Rectal smooth muscle tissue (tissue), 1 donor: ENCODE measurements at regions not wholly inside any gene's neighbourhood (a gene's known extent, or its start where the extent isn't known, plus 50 kb on each side); places are given as distances from the start of the nearest gene placed in this dataset.
"Not testable (repeated sequence)": the region's sequence is repeated elsewhere in the genome, so short reads cannot be mapped to it uniquely, and the experiment has no call there.

Experiments
- H3K27ac ChIP-seq: one replicate; pipeline ENCODE4 v1.7.0; 2013; ENCODE audit warnings: low read depth, low read length, inconsistent platforms
- H3K27me3 ChIP-seq: one replicate; pipeline ENCODE4 v1.7.0; 2013; ENCODE audit warnings: low read length; ENCODE audit not compliant: control insufficient read depth, insufficient read depth
- H3K36me3 ChIP-seq: one replicate; pipeline ENCODE4 v1.7.0; 2013; ENCODE audit warnings: low read length; ENCODE audit not compliant: control insufficient read depth, insufficient read depth
- H3K4me1 ChIP-seq: one replicate; pipeline ENCODE4 v1.7.0; 2013; ENCODE audit warnings: low read length; ENCODE audit not compliant: control insufficient read depth, insufficient read depth
- H3K4me3 ChIP-seq: one replicate; pipeline ENCODE4 v1.7.0; 2013; ENCODE audit warnings: low read length
- H3K9ac ChIP-seq: one replicate; pipeline ENCODE4 v1.7.0; 2013; ENCODE audit warnings: low read length

DNA sequence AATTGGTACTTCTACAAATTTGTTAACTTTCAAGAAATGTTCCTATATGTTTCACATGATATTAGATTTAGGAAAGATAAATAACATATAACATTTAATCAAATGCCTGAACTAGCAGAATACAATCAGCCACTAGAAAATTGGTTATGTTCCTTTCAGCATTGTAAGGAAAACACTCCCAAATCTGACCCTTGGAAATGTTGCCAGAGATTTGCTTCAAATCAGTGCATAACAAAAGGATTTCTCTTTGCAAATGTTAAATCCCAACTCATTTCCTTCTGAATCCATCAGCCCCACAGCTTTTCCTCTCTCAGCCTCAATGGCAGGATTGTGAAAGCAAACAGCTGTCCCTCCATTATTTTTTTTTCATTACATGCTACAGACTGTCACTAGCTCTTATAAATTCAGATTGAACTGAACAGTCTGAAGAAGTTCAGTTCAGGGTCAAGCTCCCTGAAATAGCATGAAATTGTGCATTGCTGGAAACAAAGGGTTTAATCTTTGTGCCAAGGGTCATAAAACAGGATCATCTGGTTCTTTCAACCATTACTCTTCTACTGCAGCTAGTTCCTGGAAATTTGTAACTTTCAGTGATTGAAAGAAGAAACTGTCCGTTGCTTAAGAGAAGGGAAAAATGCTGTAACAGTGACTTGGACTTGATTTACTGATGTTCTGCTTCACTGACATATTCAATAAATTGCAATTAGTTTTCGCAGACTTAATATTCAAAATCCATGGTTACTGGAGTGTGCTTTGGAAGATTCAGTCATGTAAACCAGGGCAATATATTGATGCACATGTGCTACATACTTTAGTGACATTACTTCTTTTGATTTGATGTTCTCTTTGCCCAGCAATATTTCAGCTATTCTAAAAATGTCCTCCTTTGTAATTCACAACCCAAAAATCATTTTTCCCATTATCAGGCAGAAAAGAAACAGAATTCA, 246.4 kb downstream of the RPL10L start:
- H3K27ac ChIP-seq: no peak overlapping the region
- H3K27me3 ChIP-seq: no peaks in the 10 kb centered on the region
- no peak overlapping the region for H3K9ac ChIP-seq
- no peak overlapping the region for H3K4me3 ChIP-seq
- H3K4me1 ChIP-seq: no peaks in the 10 kb centered on the region
- H3K36me3 ChIP-seq: no peaks in the 10 kb centered on the region

DNA sequence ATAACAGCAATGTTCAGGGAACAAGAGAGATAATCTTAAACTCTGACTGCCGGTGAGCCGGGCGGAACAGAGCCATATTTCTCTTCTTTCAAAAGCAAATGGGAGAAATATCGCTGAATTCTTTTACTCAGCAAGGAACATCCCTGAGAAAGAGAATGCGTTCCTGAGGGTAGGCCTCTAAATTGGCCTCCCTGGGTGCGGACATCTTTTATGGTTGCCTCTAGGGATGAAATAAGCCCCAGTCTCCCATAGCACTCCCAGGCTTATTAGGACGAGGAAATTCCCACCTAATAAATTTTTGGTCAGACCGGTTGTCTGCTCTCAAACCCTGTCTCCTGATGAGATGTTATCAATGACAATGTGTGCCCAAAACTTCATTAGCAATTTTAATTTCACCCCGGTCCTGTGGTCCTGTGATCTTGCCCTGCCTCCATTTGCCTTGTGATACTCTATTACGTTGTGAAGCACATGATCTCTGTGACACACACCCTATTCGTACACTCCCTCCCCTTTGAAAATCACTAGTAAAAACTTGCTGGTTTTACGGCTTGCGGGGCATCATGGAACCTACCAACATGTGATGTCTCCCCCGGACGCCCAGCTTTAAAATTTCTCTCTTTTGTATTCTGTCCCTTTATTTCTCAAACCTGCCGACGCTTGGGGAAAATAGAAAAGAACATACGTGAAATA, 249.4 kb downstream of the RPL10L start:
- H3K27ac ChIP-seq, H3K4me1 ChIP-seq, H3K9ac ChIP-seq, H3K27me3 ChIP-seq, H3K36me3 ChIP-seq, H3K4me3 ChIP-seq: not testable (repeated sequence)

DNA sequence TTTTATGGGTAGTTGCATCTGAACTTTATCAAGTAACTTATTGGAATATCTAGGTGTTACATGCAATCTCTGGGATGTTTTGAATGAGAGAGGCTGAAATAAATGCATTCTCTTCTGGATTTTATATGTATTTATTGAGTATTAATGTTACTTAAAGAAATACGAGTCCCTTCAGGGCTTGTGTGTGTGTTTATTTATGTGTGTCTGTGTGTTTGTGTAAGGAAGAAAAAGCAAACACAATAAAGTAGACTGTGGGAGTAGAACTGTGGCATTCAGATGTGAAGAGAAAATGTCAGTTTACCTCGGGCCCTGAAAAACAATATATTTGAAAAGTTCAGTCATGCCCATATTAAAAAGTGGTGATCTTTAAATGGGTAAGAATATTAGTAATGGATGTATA, 250.5 kb downstream of the RPL10L start:
- Histone ChIP-seq H3K36me3 (no peaks in the 10 kb centered on the region), H3K27ac (no peak overlapping the region), H3K9ac (no peak overlapping the region), H3K4me1 (no peaks in the 10 kb centered on the region), H3K27me3 (no peaks in the 10 kb centered on the region), H3K4me3 (no peak overlapping the region)

DNA sequence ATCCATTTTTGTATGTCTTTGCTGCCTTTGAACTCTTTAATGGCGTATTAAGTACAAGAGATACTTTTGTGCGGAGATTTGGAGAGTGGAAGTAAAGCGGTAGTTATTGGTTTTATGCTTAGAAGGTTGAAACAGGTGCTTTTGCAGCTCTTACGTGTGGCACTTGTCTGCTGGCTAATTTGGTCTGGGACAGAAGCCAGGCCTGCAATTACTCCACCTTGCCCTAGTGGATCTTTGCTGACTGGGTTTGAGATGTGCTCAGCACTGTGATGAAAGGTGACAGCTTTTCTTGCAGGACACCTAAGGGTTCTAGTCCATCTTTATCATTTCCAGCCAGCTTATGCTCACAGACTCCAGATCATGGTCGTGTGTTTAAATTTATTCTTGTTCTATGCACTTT, 252.5 kb downstream of the RPL10L start:
- Histone ChIP-seq H3K4me3 (no peak overlapping the region), H3K27me3 (no peaks in the 10 kb centered on the region), H3K36me3 (no peaks in the 10 kb centered on the region), H3K4me1 (no peaks in the 10 kb centered on the region), H3K27ac (no peak overlapping the region), H3K9ac (no peak overlapping the region)

DNA sequence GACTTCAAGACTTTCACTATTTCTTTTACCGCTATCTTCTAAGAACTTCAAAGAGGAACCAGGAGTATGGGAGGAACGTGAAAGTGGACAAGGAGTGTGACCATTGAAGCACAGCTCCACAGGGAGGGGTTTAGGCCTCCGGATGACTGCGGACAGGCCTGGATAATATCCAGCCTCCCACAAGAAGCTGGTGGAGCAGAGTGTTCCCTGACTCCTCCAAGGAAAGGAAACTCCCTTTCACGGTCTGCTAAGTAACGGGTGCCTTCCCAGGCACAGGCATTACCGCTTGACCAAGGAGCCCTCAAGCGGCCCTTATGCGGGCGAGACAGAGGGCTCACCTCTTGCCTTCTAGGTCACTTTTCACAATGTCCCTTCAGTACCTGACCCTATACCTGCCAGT, 267.0 kb downstream of the RPL10L start:
- H3K27ac ChIP-seq: no peak overlapping the region
- no peaks in the 10 kb centered on the region for H3K4me1 ChIP-seq
- H3K36me3 ChIP-seq: no peaks in the 10 kb centered on the region

DNA sequence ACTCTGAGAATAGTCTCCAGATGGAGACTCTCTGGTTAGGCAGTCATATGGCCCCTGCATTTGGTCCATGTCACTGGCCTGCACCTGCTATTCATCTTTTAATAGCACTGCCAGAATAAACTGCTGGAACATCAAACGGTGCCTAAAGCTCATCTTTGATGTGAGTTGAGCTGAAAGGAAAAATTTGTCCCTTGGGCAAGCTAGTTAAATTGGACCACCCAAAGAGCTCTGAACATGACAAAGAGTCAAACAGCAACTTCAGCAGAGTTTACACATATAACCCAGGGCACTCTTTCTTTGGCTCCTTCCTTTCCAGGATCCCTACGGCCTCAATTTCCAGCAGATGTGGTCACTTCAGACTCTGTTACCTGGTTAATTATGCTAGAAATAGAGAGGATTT, 269.9 kb downstream of the RPL10L start:
- Histone ChIP-seq H3K9ac (no peak overlapping the region), H3K27ac (no peak overlapping the region), H3K4me3 (no peak overlapping the region), H3K4me1 (no peaks in the 10 kb centered on the region), H3K36me3 (no peaks in the 10 kb centered on the region), H3K27me3 (no peaks in the 10 kb centered on the region)

More for the DNA sequence above, 267.0 kb downstream of the RPL10L start:
- Histone ChIP-seq H3K9ac (no peak overlapping the region), H3K4me3 (no peak overlapping the region), H3K27me3 (no peaks in the 10 kb centered on the region)

DNA sequence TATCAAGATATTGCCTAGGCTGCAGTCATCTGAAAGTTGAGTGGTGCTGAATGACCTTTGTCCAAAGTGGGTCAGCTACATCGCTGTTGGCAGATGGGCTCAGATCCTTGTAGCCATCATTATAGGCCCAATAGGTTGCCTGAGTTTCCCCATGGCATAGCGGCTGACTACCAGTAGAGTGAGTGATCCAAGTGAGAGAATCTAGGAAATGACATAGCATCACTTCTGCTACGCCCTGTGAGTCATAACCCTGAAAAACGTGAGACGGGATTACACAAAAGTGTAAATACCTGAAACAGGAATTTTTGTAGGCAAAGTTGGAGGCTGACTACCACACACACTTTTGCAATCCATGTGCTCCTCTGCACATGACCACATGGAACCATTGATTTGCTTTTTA, 273.3 kb downstream of the RPL10L start:
- no peak overlapping the region for H3K27ac ChIP-seq
- H3K27me3 ChIP-seq: no peaks in the 10 kb centered on the region
- H3K36me3 ChIP-seq: no peaks in the 10 kb centered on the region
- H3K4me3 ChIP-seq: no peak overlapping the region
- H3K4me1 ChIP-seq: no peaks in the 10 kb centered on the region
- H3K9ac ChIP-seq: no peak overlapping the region

DNA sequence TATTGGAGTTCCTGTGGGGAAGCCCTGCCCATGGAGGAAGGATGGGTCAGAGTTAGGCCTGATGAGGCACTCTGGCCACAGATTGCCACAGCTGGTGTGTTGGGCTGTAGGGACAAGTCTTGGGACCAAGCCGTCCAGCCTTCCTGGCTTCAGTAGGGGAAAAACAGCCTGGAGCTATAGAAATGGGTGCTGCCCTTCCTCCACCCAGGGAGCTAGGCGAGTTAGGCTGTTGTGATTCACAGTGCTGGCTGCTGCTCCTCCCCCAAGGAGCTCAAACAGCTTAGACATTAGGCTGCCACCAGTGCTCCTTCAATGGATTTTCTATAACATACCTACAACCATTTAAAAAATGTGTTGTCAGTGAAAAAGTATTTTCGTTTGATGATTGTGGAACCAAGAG, 274.3 kb downstream of the RPL10L start:
- H3K27ac ChIP-seq: no peak overlapping the region
- H3K36me3 ChIP-seq: no peaks in the 10 kb centered on the region
- H3K4me1 ChIP-seq: no peaks in the 10 kb centered on the region
- no peaks in the 10 kb centered on the region for H3K27me3 ChIP-seq
- H3K9ac ChIP-seq: no peak overlapping the region
- H3K4me3 ChIP-seq: no peak overlapping the region

DNA sequence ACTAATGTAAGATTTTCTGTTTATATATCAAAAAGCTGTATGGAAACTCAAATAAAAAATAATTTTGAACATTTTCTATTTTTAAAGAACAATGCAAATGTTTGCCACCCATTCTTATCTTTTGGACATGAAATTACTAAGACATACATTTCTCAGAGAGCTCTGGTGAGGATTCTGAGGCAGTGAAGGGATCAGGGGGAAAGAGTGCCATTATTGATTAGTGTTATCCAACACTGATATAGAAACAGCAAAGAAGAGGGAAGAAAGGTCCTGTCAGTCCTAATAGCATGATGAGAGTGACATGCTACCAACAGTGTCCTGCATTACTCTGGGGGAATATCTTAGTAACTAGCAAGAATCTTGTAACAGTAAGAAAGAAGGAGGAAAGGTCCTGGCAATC, 282.2 kb downstream of the RPL10L start:
- no peak overlapping the region for H3K27ac ChIP-seq

DNA sequence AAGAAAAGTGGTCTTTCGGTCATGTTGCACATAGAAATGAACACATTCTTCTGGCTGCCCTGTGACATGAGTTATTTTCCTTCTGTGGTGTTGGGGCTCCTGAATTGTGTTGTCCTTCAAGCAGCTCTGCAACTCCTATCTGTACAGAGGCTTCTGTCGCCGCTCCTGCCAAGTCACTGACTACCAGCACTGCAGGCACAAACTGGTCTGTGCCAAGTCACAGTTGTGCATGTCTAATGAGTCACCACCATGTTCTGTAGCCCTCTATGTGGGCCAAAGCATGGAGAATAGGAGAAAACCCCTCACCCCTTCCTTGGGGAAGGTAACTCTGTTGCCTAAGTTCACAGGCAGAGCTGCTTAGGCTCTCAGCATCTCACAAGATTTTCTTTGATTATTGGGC, 283.3 kb downstream of the RPL10L start:
- Histone ChIP-seq H3K36me3 (no peaks in the 10 kb centered on the region), H3K4me3 (no peak overlapping the region), H3K9ac (no peak overlapping the region), H3K27ac (no peak overlapping the region), H3K4me1 (no peaks in the 10 kb centered on the region), H3K27me3 (no peaks in the 10 kb centered on the region)

More for the DNA sequence above, 282.2 kb downstream of the RPL10L start:
- Histone ChIP-seq H3K4me3 (no peak overlapping the region), H3K4me1 (no peaks in the 10 kb centered on the region), H3K36me3 (no peaks in the 10 kb centered on the region), H3K9ac (no peak overlapping the region), H3K27me3 (no peaks in the 10 kb centered on the region)

DNA sequence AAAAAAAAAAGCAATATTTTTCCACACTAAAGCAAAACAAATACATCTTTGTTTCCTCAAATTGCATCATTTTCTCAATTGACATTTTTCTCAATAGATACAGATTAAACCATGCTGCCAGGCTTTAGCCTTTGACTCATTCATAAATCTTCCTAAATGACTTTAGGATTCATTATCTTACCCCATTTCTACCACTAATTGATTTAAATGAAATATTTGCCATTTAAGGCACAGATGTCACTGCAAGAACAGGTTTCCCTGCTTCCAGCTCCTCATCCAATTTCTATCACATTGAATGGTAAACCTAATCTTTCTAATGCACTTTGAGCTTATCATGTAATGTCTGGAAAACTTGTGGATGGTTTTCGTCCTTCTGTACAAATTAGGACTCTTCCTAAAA, 298.7 kb downstream of the RPL10L start:
- Histone ChIP-seq H3K27me3 (no peaks in the 10 kb centered on the region), H3K4me3 (no peak overlapping the region), H3K9ac (no peak overlapping the region), H3K36me3 (no peaks in the 10 kb centered on the region), H3K4me1 (no peaks in the 10 kb centered on the region), H3K27ac (no peak overlapping the region)

DNA sequence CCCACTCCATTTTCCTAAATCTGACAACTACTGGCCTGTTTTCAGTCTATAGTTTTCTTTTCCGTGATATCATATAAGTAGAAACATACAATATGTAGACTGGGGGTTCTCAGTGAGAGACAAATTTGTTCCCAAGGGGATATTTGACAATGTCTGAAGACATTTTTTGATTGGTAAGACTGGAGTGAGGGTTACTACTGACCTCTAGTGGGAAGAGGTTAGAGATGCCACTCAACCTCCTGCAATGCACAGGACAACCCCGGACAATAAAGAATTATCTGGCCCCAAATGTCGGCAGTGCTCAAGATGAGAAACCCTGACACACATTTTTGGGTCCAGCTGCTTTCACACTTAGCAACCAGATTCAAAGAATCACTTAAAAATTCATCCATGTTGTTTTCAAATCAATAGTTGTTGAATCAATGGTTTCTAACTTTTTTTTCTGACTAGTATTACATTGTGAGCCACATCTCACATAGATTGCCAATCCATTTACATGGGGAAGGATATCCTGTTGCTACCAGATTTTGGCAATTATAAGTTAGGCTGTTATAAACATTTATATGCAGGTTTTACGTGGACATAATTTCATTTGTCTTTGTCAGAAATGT, 307.1 kb downstream of the RPL10L start:
- no peak overlapping the region for H3K4me3 ChIP-seq
- no peak overlapping the region for H3K27ac ChIP-seq
- no peaks in the 10 kb centered on the region for H3K27me3 ChIP-seq
- H3K4me1 ChIP-seq: no peaks in the 10 kb centered on the region
- no peak overlapping the region for H3K9ac ChIP-seq
- H3K36me3 ChIP-seq: no peaks in the 10 kb centered on the region
